Calu3 (cell line): ENCODE measurements at regions not wholly inside any gene's neighbourhood (a gene's known extent, or its start where the extent isn't known, plus 50 kb on each side); places are given as distances from the start of the nearest gene placed in this dataset.

Experiments used
- BruUV-seq: library from RNA; stranded (reverse); fragments of 400-500 nt; replicated peaks from 2 replicates; lab custom pipeline; 2021; lab: Mats Ljungman, UMichigan
- CTCF ChIA-PET: fragments of 300-600 bp; sonication (Branson Sonifier 250); formaldehyde crosslinking; loops from one replicate; lab custom pipeline; 2022; ENCODE audit warnings: antibody characterized with exemption; lab: Charles Lee
- DNase-seq: peaks from one replicate; pipeline ENCODE4 v3.0.0; 2022
- H3K27ac Mint-ChIP-seq: one replicate; pipeline ENCODE4 v1.8.0; 2022; ENCODE audit warnings: mixed read lengths; ENCODE audit not compliant: unreplicated experiment
- H3K27me3 Mint-ChIP-seq: one replicate; pipeline ENCODE4 v1.8.0; 2022; ENCODE audit warnings: mixed read lengths; ENCODE audit not compliant: unreplicated experiment
- H3K36me3 Mint-ChIP-seq: one replicate; pipeline ENCODE4 v1.8.0; 2022; ENCODE audit warnings: mild to moderate bottlenecking, moderate library complexity, mixed read lengths; ENCODE audit not compliant: insufficient read depth, unreplicated experiment
- H3K4me1 Mint-ChIP-seq: one replicate; pipeline ENCODE4 v1.8.0; 2022; ENCODE audit warnings: mild to moderate bottlenecking, low read depth, mixed read lengths; ENCODE audit not compliant: unreplicated experiment
- H3K4me3 Mint-ChIP-seq: one replicate; pipeline ENCODE4 v1.8.0; 2022; ENCODE audit warnings: mild to moderate bottlenecking, low read depth, moderate library complexity, mixed read lengths; ENCODE audit not compliant: unreplicated experiment
- H3K9me3 Mint-ChIP-seq: one replicate; pipeline ENCODE4 v1.8.0; 2022; ENCODE audit warnings: low read depth, mixed read lengths; ENCODE audit not compliant: unreplicated experiment
- intact Hi-C: fragments of 100-400 bp; cut with micrococcal nuclease; formaldehyde crosslinking; loops from one replicate; pipeline ENCODE4 v1.10.0; 2022; ENCODE audit not compliant: unreplicated experiment
- TF ChIP-seq, protein P1 (sequence below): fragments of 200-600 bp; IDR thresholded peaks from one replicate; pipeline ENCODE4 v1.8.0; 2022; ENCODE audit warnings: antibody characterized with exemption; ENCODE audit not compliant: unreplicated experiment

DNA sequence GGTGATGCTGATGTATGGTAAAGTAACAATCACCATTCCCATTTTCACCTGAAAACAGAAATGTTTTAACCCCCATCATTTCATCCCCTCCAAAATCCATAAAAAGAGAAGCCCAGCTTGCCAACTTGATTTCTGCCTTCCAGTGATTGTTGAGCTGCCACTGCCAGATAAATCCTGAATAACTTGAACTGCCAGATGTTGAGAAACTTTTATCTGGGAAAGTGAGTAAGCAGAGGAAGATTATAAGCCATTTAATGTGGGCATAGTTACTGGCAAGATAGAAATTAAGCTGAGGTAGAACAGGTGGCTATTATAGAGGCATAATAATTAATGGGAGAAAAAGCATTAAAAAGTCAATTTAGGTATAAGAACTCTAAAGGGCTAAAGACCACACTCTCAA, 534.1 kb downstream of the ANKRD7 start:
- Mint-ChIP-seq H3K4me1 (no peaks in the 10 kb centered on the region), H3K9me3 (no peaks in the 10 kb centered on the region), H3K27me3 (no peaks in the 10 kb centered on the region), H3K36me3 (no peaks in the 10 kb centered on the region), H3K4me3 (no peak overlapping the region), H3K27ac (no peak overlapping the region)
- DNase-seq = no peak
- TF ChIP-seq, protein P1, sequence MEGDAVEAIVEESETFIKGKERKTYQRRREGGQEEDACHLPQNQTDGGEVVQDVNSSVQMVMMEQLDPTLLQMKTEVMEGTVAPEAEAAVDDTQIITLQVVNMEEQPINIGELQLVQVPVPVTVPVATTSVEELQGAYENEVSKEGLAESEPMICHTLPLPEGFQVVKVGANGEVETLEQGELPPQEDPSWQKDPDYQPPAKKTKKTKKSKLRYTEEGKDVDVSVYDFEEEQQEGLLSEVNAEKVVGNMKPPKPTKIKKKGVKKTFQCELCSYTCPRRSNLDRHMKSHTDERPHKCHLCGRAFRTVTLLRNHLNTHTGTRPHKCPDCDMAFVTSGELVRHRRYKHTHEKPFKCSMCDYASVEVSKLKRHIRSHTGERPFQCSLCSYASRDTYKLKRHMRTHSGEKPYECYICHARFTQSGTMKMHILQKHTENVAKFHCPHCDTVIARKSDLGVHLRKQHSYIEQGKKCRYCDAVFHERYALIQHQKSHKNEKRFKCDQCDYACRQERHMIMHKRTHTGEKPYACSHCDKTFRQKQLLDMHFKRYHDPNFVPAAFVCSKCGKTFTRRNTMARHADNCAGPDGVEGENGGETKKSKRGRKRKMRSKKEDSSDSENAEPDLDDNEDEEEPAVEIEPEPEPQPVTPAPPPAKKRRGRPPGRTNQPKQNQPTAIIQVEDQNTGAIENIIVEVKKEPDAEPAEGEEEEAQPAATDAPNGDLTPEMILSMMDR = no peak
- no TSS peak for BruUV-seq
- intact Hi-C loops = no loop called here
- CTCF ChIA-PET = interaction anchor here (0.6 kb wide), 1 partner anchor 1993 kb away, joined by 3 read pairs; no protein-coding TSS in a partner anchor

DNA sequence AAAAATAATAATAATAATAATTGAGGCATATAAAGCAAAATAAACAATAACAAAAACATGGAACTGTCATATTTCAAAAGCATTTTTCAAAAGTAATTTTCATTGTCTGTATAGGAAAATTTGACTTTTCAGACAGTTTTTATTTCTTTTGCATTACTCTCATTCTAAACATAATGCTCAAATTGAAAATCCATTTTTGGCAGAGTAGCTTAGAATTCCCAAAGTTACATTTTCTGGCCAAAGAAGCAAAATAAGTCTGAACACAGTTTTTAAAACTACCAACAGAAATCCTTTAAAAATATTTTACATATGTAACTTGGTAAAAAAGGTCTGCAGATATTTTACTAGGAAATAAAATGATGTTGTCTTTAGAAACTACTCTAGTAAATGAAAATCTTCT, 535.4 kb downstream of the ANKRD7 start:
- no TSS peak for BruUV-seq
- CTCF ChIA-PET = no interaction called here
- Mint-ChIP-seq H3K4me3 (no peak overlapping the region), H3K27ac (no peak overlapping the region), H3K36me3 (no peaks in the 10 kb centered on the region), H3K9me3 (no peaks in the 10 kb centered on the region), H3K27me3 (no peaks in the 10 kb centered on the region), H3K4me1 (no peaks in the 10 kb centered on the region)
- TF ChIP-seq, protein P1 = no peak
- intact Hi-C loops = no loop called here
- no peak for DNase-seq

DNA sequence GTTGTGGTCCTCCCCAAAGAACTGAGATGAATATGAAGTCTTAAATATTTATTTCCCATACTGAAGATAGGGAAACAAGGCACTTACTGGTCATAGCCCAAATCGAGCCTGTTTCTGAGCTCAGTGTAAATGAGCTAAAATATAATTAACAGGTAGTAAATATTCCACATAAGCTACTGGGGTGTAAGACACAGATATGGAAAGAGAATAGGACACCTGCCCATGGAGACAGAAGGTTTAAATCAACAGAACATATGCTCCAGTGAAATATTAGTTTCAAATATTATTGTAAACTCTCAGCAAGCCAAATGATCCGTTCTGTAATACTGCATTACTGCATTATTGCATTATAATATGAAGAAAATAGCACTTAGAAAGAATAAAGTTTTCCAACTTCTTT, 537.9 kb downstream of the ANKRD7 start:
- Mint-ChIP-seq H3K27me3 (no peaks in the 10 kb centered on the region), H3K4me1 (no peaks in the 10 kb centered on the region), H3K4me3 (no peak overlapping the region), H3K36me3 (no peaks in the 10 kb centered on the region), H3K9me3 (no peaks in the 10 kb centered on the region), H3K27ac (no peak overlapping the region)
- DNase-seq = no peak
- CTCF ChIA-PET = no interaction called here
- TF ChIP-seq, protein P1 = no peak
- intact Hi-C loops = no loop called here
- no TSS peak for BruUV-seq

DNA sequence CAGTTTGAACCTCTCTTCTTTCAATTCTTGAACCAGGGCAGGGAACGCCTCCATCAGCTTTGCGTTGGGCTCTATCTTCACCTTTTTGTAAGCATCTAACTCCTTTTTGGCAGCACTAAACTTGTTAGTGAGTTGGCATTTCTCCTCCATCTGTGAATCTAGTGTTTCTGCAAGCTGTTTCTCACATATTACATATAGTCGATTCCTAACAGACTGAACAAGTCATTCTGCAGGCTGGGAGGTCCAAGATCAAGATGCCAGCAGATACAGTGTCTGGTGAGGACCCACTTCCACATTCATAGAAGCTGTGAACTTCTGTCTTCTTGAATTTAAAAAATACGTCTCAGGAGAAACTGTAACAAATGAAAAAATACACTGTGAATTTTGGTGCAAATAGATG, 539.7 kb downstream of the ANKRD7 start:
- TF ChIP-seq, protein P1 = no peak
- H3K27ac Mint-ChIP-seq = no peak overlapping the region
- intact Hi-C loops = no loop called here
- no peak overlapping the region for H3K4me3 Mint-ChIP-seq
- no peaks in the 10 kb centered on the region for H3K4me1 Mint-ChIP-seq
- BruUV-seq = no TSS peak
- no peaks in the 10 kb centered on the region for H3K27me3 Mint-ChIP-seq
- H3K36me3 Mint-ChIP-seq = no peaks in the 10 kb centered on the region
- DNase-seq = no peak
- CTCF ChIA-PET = no interaction called here
- no peaks in the 10 kb centered on the region for H3K9me3 Mint-ChIP-seq

- Mint-ChIP-seq H3K4me3 (no peak overlapping the region), H3K27me3 (no peaks in the 10 kb centered on the region), H3K9me3 (no peaks in the 10 kb centered on the region), H3K27ac (no peak overlapping the region), H3K4me1 (no peaks in the 10 kb centered on the region), H3K36me3 (no peaks in the 10 kb centered on the region)
- BruUV-seq = no TSS peak
- intact Hi-C loops = no loop called here
- DNase-seq = no peak
- TF ChIP-seq, protein P1 = no peak
- CTCF ChIA-PET = no interaction called here
Observed at GRCh38 chr7:118771672-118772071, 547.2 kb downstream of the ANKRD7 start.
